ENCODE measurements at regions not wholly inside any gene's neighbourhood (a gene's known extent, or its start where the extent isn't known, plus 50 kb on each side); places are given as distances from the start of the nearest gene placed in this dataset.

DNA sequence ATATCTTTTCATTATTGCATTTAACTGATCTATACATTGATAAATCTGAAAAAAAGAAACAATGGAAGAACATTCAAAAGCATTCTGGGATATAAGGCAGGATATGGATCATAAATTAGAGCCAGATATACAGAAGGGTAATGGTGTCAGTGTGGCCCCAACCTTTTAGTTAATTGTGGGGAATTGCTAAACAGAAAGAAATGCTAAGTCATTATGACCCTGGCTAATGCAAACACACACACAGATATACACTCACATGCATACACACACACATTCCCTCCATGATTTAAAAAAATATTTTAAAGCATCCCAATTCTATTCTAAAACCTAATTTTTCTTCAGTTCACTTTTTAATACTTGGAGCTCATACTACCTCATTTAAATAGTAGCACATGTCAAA is 404.5 kb downstream of the BCAT1 start:
- TF ChIP-seq, protein P1, sequence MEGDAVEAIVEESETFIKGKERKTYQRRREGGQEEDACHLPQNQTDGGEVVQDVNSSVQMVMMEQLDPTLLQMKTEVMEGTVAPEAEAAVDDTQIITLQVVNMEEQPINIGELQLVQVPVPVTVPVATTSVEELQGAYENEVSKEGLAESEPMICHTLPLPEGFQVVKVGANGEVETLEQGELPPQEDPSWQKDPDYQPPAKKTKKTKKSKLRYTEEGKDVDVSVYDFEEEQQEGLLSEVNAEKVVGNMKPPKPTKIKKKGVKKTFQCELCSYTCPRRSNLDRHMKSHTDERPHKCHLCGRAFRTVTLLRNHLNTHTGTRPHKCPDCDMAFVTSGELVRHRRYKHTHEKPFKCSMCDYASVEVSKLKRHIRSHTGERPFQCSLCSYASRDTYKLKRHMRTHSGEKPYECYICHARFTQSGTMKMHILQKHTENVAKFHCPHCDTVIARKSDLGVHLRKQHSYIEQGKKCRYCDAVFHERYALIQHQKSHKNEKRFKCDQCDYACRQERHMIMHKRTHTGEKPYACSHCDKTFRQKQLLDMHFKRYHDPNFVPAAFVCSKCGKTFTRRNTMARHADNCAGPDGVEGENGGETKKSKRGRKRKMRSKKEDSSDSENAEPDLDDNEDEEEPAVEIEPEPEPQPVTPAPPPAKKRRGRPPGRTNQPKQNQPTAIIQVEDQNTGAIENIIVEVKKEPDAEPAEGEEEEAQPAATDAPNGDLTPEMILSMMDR (IDR thresholded peaks at IDR 0.05; ENCODE audit: control extremely low read depth, extremely low read depth) = no peak
- H3K27ac ChIP-seq (ENCODE audit: low read depth in 1 of 2, low read length in 1 of 2) = no peak overlapping the region
- DNase-seq = no peak
- no peak for ATAC-seq (ENCODE audit: insufficient read depth, low FRiP score)
- no peaks in the 10 kb centered on the region for H3K9me3 ChIP-seq (ENCODE audit: control insufficient read depth in 4 of 4, insufficient read depth in 3 of 4, low read length in 3 of 4)
- H3K9ac ChIP-seq (ENCODE audit: insufficient read depth in 1 of 2, low read length in 2 of 2) = no peak overlapping the region
- H3K36me3 ChIP-seq (ENCODE audit: control insufficient read depth in 4 of 4, insufficient read depth in 4 of 4, low read length in 4 of 4) = no peaks in the 10 kb centered on the region
- H3K4me1 ChIP-seq (ENCODE audit: control insufficient read depth in 5 of 5, insufficient read depth in 5 of 5, low read length in 5 of 5) = peaks cover 0 to 18% (median 0%) of the 10 kb centered on the region in 5 donors
- H3K27me3 ChIP-seq (ENCODE audit: control insufficient read depth in 3 of 3, insufficient read depth in 3 of 3, low read length in 2 of 3) = no peaks in the 10 kb centered on the region
- no peak overlapping the region for H3K4me3 ChIP-seq

DNA sequence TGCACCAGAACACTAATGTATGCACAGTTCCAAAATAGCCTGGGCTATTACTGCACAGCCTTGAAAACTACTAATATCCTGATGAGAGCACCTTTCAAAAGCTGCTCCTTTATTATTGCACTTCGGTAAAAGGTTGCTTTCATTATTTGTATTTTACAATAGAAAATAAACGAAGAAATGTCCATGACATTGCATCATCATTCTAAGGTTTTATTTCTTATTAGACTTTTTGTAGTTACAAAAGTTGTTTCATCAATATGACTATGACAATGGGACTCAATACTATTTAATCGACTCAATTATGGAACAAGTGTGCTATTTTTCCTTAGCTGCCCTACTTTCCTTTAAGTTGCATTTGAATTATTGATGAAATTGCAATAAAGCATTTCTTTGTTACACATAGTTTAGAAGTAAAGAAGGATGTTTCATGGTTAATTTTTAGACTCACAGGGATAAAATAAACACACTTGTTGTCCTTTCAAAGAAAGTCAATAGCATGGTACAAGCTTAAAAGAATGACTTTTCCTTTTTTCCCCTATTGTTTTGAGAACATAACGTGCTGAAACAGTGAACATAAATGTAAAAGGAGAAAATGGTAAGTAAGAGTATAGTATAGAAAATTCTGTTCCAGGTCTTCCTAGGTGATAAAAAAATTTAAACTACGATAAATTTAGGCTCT is 407.6 kb downstream of the BCAT1 start:
- TF ChIP-seq, protein P1 (IDR thresholded peaks at IDR 0.05; ENCODE audit: control extremely low read depth, extremely low read depth) = no peak
- no peaks in the 10 kb centered on the region for H3K36me3 ChIP-seq (ENCODE audit: control insufficient read depth in 4 of 4, insufficient read depth in 4 of 4, low read length in 4 of 4)
- DNase-seq (no peak), ATAC-seq (ENCODE audit: insufficient read depth, low FRiP score) (no peak)
- H3K4me3 ChIP-seq = no peak overlapping the region
- H3K27ac ChIP-seq (ENCODE audit: low read depth in 1 of 2, low read length in 1 of 2) = no peak overlapping the region
- H3K4me1 ChIP-seq (ENCODE audit: control insufficient read depth in 5 of 5, insufficient read depth in 5 of 5, low read length in 5 of 5) = peaks cover 0 to 48% (median 13%) of the 10 kb centered on the region in 5 donors
- 65 to 83% methylated on average over 5 of the region's 5 CpGs for WGBS, 2 donors
- no peaks in the 10 kb centered on the region for H3K9me3 ChIP-seq (ENCODE audit: control insufficient read depth in 4 of 4, insufficient read depth in 3 of 4, low read length in 3 of 4)
- H3K9ac ChIP-seq (ENCODE audit: insufficient read depth in 1 of 2, low read length in 2 of 2) = no peak overlapping the region
- no peaks in the 10 kb centered on the region for H3K27me3 ChIP-seq (ENCODE audit: control insufficient read depth in 3 of 3, insufficient read depth in 3 of 3, low read length in 2 of 3)

DNA sequence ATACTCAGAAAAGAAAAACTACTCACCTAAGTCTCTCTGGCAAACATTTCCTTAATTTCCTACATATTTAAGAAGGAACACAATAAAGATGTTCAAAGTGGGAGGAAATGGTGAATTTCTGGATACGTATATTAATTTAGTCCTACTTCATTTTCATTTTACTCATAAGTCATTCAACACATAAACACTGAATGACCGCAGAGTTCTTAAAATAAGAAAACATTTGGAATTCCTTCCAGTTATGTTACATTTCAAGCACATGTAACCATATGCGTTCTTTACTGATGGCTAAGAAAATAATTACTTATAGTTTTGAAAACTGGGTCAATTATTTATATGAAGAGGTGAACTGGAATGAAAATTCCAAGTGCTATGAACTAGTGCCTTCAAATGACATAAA is 409.3 kb downstream of the BCAT1 start:
- Histone ChIP-seq H3K9me3 (ENCODE audit: control insufficient read depth in 4 of 4, insufficient read depth in 3 of 4, low read length in 3 of 4) (no peaks in the 10 kb centered on the region), H3K36me3 (ENCODE audit: control insufficient read depth in 4 of 4, insufficient read depth in 4 of 4, low read length in 4 of 4) (no peaks in the 10 kb centered on the region), H3K27me3 (ENCODE audit: control insufficient read depth in 3 of 3, insufficient read depth in 3 of 3, low read length in 2 of 3) (no peaks in the 10 kb centered on the region), H3K9ac (ENCODE audit: insufficient read depth in 1 of 2, low read length in 2 of 2) (no peak overlapping the region), H3K27ac (ENCODE audit: low read depth in 1 of 2, low read length in 1 of 2) (no peak overlapping the region), H3K4me1 (ENCODE audit: control insufficient read depth in 5 of 5, insufficient read depth in 5 of 5, low read length in 5 of 5) (peaks cover under 1 to 65% (median 19%) of the 10 kb centered on the region in 5 donors), H3K4me3 (no peak overlapping the region)
- DNase-seq (no peak), ATAC-seq (ENCODE audit: insufficient read depth, low FRiP score) (no peak)
- 85 to 89% methylated on average over 3 of the region's 3 CpGs for WGBS, 2 donors
- TF ChIP-seq, protein P1 (IDR thresholded peaks at IDR 0.05; ENCODE audit: control extremely low read depth, extremely low read depth) = no peak
